IPS DF 19.7 (cell line): ENCODE measurements at regions not wholly inside any gene's neighbourhood (a gene's known extent, or its start where the extent isn't known, plus 50 kb on each side); places are given as distances from the start of the nearest gene placed in this dataset.
"Not testable (repeated sequence)": the region's sequence is repeated elsewhere in the genome, so short reads cannot be mapped to it uniquely, and the experiment has no call there.

Experiments
- DNase-seq: peaks from one replicate; pipeline ENCODE4 v3.0.0-alpha.2; 2013; ENCODE audit warnings: low read depth, low spot score

- no peak for DNase-seq
Measured at GRCh38 chr9:126170286-126170823, 156.3 kb upstream of the MVB12B start.

GRCh38 chr9:126171641-126172040 is 155.0 kb upstream of the MVB12B start:
- no peak for DNase-seq

GRCh38 chr9:126173401-126173800 is 153.2 kb upstream of the MVB12B start:
- DNase-seq, result no peak

GRCh38 chr9:126173929-126174328 is 152.7 kb upstream of the MVB12B start:
- no peak for DNase-seq

- DNase-seq, result no peak
Measured at GRCh38 chr9:126183266-126183665, 143.4 kb upstream of the MVB12B start.

GRCh38 chr9:126190994-126191393 is 135.6 kb upstream of the MVB12B start:
- not testable (repeated sequence) for DNase-seq

GRCh38 chr9:126198854-126199253 is 127.8 kb upstream of the MVB12B start:
- DNase-seq, result no peak

- no peak for DNase-seq
Measured at GRCh38 chr9:126203313-126203712, 123.3 kb upstream of the MVB12B start.

- no peak for DNase-seq
Measured at GRCh38 chr9:126204197-126204596, 122.4 kb upstream of the MVB12B start.

GRCh38 chr9:126204708-126205225 is 121.9 kb upstream of the MVB12B start:
- no peak for DNase-seq

- DNase-seq, result no peak
Measured at GRCh38 chr9:126205265-126205664, 121.4 kb upstream of the MVB12B start.

- no peak for DNase-seq
Measured at GRCh38 chr9:126205845-126206498, 120.7 kb upstream of the MVB12B start.

- no peak for DNase-seq
Measured at GRCh38 chr9:126207256-126207655, 119.4 kb upstream of the MVB12B start.

GRCh38 chr9:126208216-126208758 is 118.3 kb upstream of the MVB12B start:
- DNase-seq, result no peak

- DNase-seq, result no peak
Measured at GRCh38 chr9:126211441-126212074, 115.1 kb upstream of the MVB12B start.

GRCh38 chr9:126215486-126215885 is 111.1 kb upstream of the MVB12B start:
- DNase-seq, result no peak

- no peak for DNase-seq
Measured at GRCh38 chr9:126216826-126217225, 109.8 kb upstream of the MVB12B start.

GRCh38 chr9:126217250-126217653 is 109.4 kb upstream of the MVB12B start:
- no peak for DNase-seq

- no peak for DNase-seq
Measured at GRCh38 chr9:126217797-126218196, 108.8 kb upstream of the MVB12B start.

GRCh38 chr9:126218359-126219125 is 108.1 kb upstream of the MVB12B start:
- DNase-seq, result no peak

- DNase-seq, result no peak
Measured at GRCh38 chr9:126219166-126219565, 107.5 kb upstream of the MVB12B start.

GRCh38 chr9:126219648-126220063 is 107.0 kb upstream of the MVB12B start:
- DNase-seq, result no peak
